ENCODE measurements at regions not wholly inside any gene's neighbourhood (a gene's known extent, or its start where the extent isn't known, plus 50 kb on each side); places are given as distances from the start of the nearest gene placed in this dataset.

DNA sequence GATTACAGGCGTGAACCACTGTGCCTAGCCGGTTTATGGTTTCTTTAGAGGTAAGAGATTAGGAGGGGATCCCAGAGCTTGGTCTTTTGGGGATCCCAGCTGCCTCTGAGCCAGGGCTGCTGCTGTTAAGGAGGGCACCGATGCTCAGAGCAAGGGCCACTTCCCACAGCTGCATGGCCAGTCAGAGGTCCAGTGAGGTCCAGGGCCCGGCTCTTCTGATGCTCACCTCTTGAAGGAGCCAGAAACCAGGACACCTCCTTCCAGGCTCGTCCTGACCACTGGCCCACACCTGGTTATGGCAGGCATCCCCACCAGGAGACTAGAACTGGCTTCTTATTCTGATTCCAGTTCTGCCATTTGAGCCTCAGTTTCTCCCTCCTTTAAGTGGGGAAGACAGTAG, 149.0 kb downstream of the TEX29 start:
- H3K27me3 ChIP-seq (ENCODE audit: control insufficient read depth, insufficient read depth) = no peaks in the 10 kb centered on the region
- H3K4me3 ChIP-seq (ENCODE audit: low read length) = no peak overlapping the region
- no peak for ATAC-seq
- no peak for DNase-seq
- intact Hi-C loops (cut with DNase I) = no loop called here
- H3K4me1 ChIP-seq (ENCODE audit: control insufficient read depth, insufficient read depth, low read length) = no peaks in the 10 kb centered on the region
- no peaks in the 10 kb centered on the region for H3K9me3 ChIP-seq (ENCODE audit: control insufficient read depth, low read length)
- no peak overlapping the region for H3K27ac ChIP-seq (ENCODE audit: low read length)
- WGBS = 84% methylated on average over 5 of the region's 5 CpGs

DNA sequence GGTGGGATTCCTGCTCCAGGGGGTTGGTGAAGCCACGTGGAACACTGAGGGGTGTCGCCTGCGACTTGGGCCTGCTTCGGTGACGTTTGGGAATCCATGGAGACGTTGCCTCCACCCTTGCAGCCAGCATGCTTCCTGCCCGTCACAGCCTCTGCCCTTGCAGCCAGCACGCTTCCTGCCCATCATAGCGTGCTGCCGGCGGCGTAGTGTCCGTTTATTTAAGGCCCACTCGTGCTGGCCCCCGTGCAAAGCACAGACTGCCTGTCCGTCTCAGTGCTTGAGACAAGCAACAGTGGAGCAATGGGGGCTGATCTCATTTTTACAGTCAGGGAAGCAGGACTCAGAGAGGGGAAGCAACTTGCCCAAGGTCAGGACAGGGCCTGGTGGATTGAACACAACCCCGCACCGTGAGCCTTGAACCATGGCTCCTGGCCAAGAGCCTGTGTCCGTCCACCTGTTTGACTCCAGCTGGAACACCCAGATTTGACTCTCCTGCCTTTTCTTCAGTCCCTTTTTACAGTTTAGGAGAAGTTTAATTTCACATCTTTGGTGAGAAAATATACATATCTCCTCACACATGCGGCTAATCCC, 149.6 kb downstream of the TEX29 start:
- 66% methylated on average over 20 of the region's 20 CpGs for WGBS
- Histone ChIP-seq H3K4me3 (ENCODE audit: low read length) (no peak overlapping the region), H3K27me3 (ENCODE audit: control insufficient read depth, insufficient read depth) (no peaks in the 10 kb centered on the region), H3K9me3 (ENCODE audit: control insufficient read depth, low read length) (no peaks in the 10 kb centered on the region), H3K27ac (ENCODE audit: low read length) (no peak overlapping the region), H3K4me1 (ENCODE audit: control insufficient read depth, insufficient read depth, low read length) (no peaks in the 10 kb centered on the region)
- DNase-seq (no peak), ATAC-seq (no peak)
- intact Hi-C loops (cut with DNase I) = loop anchor here in 3 of 4 donors (5.0 to 10.0 kb wide), 3 partner anchors 1135 to 1145 kb away; no protein-coding TSS in a partner anchor

DNA sequence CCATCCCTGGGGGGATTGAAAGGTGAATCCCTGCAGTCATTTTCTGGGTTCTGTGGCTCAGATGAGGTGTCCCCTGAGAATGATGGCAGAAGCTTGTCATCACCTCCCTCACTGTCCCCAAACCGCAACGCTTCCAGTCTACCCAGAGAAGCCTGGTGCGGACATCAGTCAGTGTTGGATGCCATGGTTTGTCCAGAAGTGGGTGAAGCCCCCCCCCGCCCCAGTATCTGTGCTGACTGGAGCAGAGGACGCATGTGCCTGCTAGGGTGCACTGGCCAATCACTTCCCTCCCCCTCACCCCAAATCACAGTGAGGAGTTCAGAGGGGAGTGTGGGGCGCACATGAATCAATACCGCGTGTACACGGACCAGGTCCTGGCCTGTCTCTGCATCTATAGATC, 150.5 kb downstream of the TEX29 start:
- H3K4me3 ChIP-seq (ENCODE audit: low read length) = no peak overlapping the region
- DNase-seq (no peak), ATAC-seq (no peak)
- no peaks in the 10 kb centered on the region for H3K27me3 ChIP-seq (ENCODE audit: control insufficient read depth, insufficient read depth)
- H3K9me3 ChIP-seq (ENCODE audit: control insufficient read depth, low read length) = no peaks in the 10 kb centered on the region
- H3K4me1 ChIP-seq (ENCODE audit: control insufficient read depth, insufficient read depth, low read length) = no peaks in the 10 kb centered on the region
- no peak overlapping the region for H3K27ac ChIP-seq (ENCODE audit: low read length)
- 90% methylated on average over 9 of the region's 9 CpGs for WGBS
- intact Hi-C loops (cut with DNase I) = loop anchor here in 3 of 4 donors (5.0 to 10.0 kb wide), 3 partner anchors 1134 to 1144 kb away; no protein-coding TSS in a partner anchor

DNA sequence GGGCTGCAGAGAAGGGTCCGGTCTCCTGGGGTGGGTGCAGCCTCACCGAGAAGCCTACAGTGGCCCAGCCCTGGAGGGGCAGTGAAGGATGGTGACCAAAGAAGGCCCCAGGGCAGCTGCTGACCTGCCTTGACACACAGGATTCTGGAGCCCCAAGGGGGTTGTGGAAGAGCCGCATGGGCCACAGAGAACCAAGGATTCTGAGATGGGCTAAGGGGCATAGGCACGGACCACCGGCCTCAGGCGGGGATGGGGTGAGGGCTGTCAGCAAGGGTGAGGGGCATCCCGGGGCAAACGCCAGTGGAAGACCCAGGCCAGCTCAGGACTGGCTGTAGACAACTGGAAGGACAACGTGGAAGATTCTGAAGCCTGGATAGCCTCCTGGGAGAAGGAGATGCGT, 151.6 kb downstream of the TEX29 start:
- H3K27me3 ChIP-seq (ENCODE audit: control insufficient read depth, insufficient read depth) = no peaks in the 10 kb centered on the region
- intact Hi-C loops (cut with DNase I) = loop anchor here in 3 of 4 donors (5.0 to 10.0 kb wide), 3 partner anchors 1133 to 1143 kb away; no protein-coding TSS in a partner anchor
- 83% methylated on average over 10 of the region's 10 CpGs for WGBS

DNA sequence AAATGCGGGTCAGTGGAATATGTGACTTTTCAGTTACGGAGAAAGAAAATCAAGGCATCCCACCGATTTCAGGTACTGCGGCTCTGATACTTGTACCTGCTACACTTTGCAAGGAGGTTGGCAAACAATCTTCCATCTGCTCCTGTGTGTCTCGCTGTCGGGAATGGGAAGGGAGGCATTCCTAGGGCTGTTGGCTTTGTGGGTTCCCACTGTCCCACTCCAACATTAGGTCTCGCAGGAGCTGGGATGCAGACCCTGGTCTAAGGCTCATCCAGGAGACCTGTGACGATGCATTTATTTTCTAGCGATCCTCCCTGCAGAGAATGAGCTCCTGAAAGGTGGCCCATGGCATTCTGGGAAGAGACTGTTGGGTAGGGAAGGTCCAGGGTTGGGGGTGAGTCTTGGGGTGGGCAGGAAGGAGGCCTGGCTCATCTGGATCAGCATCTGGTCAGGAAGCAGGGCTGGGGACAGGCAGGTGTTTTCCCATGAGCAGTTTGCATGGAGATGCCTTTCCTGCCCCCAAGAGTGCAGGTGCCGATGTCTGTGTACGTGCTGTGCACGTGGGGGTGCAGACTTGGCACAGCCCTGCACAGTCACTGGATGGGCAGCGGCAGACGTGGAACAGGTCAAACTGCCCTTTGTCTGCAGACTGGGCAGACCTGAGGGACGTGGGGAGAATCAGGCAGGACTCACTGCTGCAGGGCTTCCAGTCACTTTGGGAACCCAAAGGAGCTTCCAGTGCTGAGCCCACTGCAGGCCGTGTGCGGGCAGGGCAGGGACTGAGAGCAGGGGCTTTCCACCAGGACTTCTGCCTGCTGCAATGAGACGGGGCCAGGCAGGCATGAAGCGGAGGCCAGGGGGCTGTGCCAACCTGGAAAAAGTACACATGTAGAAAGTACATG, 152.4 kb downstream of the TEX29 start:
- Histone ChIP-seq H3K4me3 (ENCODE audit: low read length) (no peak overlapping the region), H3K27me3 (ENCODE audit: control insufficient read depth, insufficient read depth) (no peaks in the 10 kb centered on the region), H3K27ac (ENCODE audit: low read length) (no peak overlapping the region), H3K9me3 (ENCODE audit: control insufficient read depth, low read length) (no peaks in the 10 kb centered on the region), H3K4me1 (ENCODE audit: control insufficient read depth, insufficient read depth, low read length) (no peaks in the 10 kb centered on the region)
- ATAC-seq (no peak), DNase-seq (no peak)
- intact Hi-C loops (cut with DNase I) = loop anchor here in 3 of 4 donors (5.0 to 10.0 kb wide), 3 partner anchors 1132 to 1142 kb away; no protein-coding TSS in a partner anchor
- WGBS = 70% methylated on average over 19 of the region's 19 CpGs

More for the DNA sequence above, 151.6 kb downstream of the TEX29 start:
- Histone ChIP-seq H3K4me1 (ENCODE audit: control insufficient read depth, insufficient read depth, low read length) (no peaks in the 10 kb centered on the region), H3K27ac (ENCODE audit: low read length) (no peak overlapping the region), H3K4me3 (ENCODE audit: low read length) (no peak overlapping the region), H3K9me3 (ENCODE audit: control insufficient read depth, low read length) (no peaks in the 10 kb centered on the region)
- peak in 1 of 2 donors; percentile 27 for ATAC-seq
- DNase-seq = no peak

DNA sequence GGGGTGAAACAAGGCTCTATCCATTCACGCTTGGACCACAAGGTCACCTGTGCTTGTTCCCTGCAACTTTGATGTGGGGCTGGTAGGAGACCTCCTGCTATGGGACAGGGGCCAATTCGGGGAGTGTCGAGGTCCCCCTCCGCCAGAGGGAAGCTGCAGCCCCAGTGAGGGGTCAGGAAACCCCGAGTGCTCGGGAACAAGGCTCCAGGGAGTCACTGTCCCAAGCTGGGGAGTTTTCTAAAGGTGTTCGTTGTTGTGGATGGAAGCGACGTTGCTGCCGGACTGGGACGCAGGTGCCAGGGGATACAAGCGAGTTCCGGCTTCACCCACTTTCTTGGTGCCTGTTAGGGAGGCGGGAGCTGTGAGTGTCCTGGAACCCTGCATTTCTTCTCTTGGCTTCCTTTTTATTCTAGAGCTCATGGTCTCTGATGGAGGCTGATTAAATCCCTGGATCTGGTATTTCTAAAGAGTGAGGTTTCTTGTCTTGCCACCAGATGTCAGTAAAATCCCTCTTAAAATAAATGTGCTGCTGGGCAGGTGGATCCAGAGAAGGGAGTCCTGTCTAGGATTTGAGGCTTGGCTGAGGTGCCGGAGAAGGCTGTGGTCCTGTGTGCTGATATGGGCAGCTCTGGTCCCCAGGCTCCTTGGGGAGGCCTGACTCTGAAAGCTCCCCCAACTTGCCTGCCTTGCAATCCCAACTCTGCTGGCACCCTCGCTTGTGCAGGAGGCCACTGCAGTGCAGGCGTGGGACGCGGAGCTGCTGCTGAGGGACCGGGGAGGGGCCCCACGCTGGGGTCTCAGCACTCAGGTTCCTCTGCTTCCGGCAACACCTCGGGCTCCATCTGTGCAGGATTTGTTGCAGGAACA, 153.9 kb downstream of the TEX29 start:
- H3K9me3 ChIP-seq (ENCODE audit: control insufficient read depth, low read length) = no peaks in the 10 kb centered on the region
- no peak overlapping the region for H3K4me3 ChIP-seq (ENCODE audit: low read length)
- no peak overlapping the region for H3K27ac ChIP-seq (ENCODE audit: low read length)
- H3K27me3 ChIP-seq (ENCODE audit: control insufficient read depth, insufficient read depth) = no peaks in the 10 kb centered on the region
- intact Hi-C loops (cut with DNase I) = loop anchor here (1.0 to 10.0 kb wide), 6 partner anchors 968 to 1140 kb away; no protein-coding TSS in a partner anchor
- no peaks in the 10 kb centered on the region for H3K4me1 ChIP-seq (ENCODE audit: control insufficient read depth, insufficient read depth, low read length)
- ATAC-seq (peak; percentile 25 to 35), DNase-seq (peak in 1 of 3 donors; percentile 39)
- 63% methylated on average over 23 of the region's 23 CpGs for WGBS

DNA sequence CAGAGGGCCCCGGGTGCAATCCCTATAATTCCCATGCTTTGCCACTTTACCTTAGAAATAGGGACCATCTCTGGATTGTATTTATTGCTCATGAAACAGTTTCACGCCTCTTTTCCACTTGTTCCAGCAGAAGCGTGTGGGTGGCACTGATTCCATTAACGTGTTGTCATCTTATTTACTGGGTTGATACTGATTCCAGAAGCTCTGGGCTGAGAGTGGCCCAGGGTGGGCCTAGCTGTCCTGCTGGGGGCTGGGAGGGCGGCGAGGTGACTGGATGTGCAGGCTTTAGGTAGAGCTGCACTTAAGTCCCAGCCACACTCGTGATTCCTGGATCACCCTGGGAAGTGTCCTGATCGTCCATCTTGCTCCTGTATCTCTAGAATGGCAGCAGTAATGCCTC, 155.0 kb downstream of the TEX29 start:
- DNase-seq = no peak
- Histone ChIP-seq H3K4me1 (ENCODE audit: control insufficient read depth, insufficient read depth, low read length) (no peaks in the 10 kb centered on the region), H3K27ac (ENCODE audit: low read length) (no peak overlapping the region), H3K4me3 (ENCODE audit: low read length) (no peak overlapping the region), H3K9me3 (ENCODE audit: control insufficient read depth, low read length) (no peaks in the 10 kb centered on the region), H3K27me3 (ENCODE audit: control insufficient read depth, insufficient read depth) (no peaks in the 10 kb centered on the region)
- no peak for ATAC-seq
- WGBS = 73% methylated on average over 8 of the region's 8 CpGs
- intact Hi-C loops (cut with DNase I) = loop anchor here (2.0 to 10.0 kb wide), 4 partner anchors 967 to 1139 kb away; no protein-coding TSS in a partner anchor

DNA sequence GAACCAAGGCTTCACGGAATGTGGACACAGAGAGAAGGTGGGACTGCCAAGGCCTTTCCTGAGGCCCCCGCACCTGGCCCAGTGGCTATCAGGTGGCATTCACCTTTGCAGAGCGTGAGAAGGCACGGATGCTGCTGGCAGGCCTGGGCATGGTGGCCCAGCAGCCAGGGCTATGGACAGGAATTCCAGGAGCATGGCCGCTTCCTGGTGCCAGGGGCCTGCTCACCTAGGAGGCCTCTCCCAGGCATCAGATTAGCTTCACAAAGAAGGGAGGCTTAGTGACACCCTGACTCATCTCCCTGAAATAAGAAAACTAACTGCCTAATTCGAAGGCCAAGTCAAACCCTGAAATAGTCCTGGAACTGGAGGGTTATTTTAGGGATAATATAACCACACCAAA, 155.8 kb downstream of the TEX29 start:
- Histone ChIP-seq H3K27me3 (ENCODE audit: control insufficient read depth, insufficient read depth) (no peaks in the 10 kb centered on the region), H3K4me1 (ENCODE audit: control insufficient read depth, insufficient read depth, low read length) (no peaks in the 10 kb centered on the region), H3K27ac (ENCODE audit: low read length) (no peak overlapping the region), H3K9me3 (ENCODE audit: control insufficient read depth, low read length) (no peaks in the 10 kb centered on the region), H3K4me3 (ENCODE audit: low read length) (no peak overlapping the region)
- 81% methylated on average over 6 of the region's 6 CpGs for WGBS
- ATAC-seq (no peak), DNase-seq (no peak)
- intact Hi-C loops (cut with DNase I) = loop anchor here in 3 of 4 donors (2.0 to 10.0 kb wide), 4 partner anchors 966 to 1139 kb away; no protein-coding TSS in a partner anchor

DNA sequence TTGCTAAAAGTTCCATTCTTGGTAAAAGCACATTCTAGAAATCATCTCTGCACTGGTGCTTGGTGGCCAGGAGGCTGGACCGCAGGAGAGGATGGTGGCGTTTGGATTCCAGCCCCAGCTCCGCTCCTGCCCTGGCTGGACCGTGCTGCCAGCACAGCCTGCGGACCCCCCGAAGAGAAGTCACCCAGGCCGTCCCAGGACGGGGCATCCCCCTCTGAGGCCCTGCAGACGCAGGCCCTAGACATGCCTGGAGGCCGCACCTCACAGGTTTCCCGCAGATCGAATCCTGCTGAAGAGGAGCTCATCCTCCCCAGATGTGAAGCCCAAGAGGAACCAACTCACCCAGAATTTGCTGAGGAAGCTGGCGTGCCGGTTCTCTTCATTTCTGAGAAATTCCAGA, 159.0 kb downstream of the TEX29 start:
- 79% methylated on average over 14 of the region's 14 CpGs for WGBS
- no peaks in the 10 kb centered on the region for H3K27me3 ChIP-seq (ENCODE audit: control insufficient read depth, insufficient read depth)
- H3K27ac ChIP-seq (ENCODE audit: low read length) = no peak overlapping the region
- peak in 1 of 2 donors; percentile 28 for ATAC-seq
- intact Hi-C loops (cut with DNase I) = loop anchor here in 3 of 4 donors (5.0 to 10.0 kb wide), 3 partner anchors 963 to 1135 kb away; no protein-coding TSS in a partner anchor
- no peaks in the 10 kb centered on the region for H3K9me3 ChIP-seq (ENCODE audit: control insufficient read depth, low read length)
- no peak for DNase-seq
- H3K4me1 ChIP-seq (ENCODE audit: control insufficient read depth, insufficient read depth, low read length) = no peaks in the 10 kb centered on the region
- H3K4me3 ChIP-seq (ENCODE audit: low read length) = no peak overlapping the region

DNA sequence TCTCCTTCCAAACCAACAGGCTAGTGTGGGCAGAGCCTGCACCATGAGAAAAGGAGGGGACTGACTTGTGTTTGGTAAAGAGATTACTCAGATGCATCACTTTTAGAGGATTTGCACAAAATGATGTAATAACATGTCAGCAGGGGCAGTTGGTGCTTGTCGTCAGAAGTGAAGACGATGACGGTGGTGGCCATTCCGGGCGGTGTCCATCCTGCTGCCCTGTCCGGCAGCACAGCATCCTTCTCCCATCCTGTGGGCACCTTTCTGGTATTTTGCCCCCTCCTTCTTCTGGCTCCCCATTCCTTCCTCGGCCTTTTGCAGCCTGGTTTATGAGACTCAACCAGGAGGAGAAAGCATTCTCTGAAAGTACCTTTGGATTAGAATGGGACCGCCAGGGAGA, 160.1 kb downstream of the TEX29 start:
- Histone ChIP-seq H3K4me1 (ENCODE audit: control insufficient read depth, insufficient read depth, low read length) (no peaks in the 10 kb centered on the region), H3K27ac (ENCODE audit: low read length) (no peak overlapping the region), H3K27me3 (ENCODE audit: control insufficient read depth, insufficient read depth) (no peaks in the 10 kb centered on the region), H3K9me3 (ENCODE audit: control insufficient read depth, low read length) (no peaks in the 10 kb centered on the region), H3K4me3 (ENCODE audit: low read length) (no peak overlapping the region)
- whole genome bisulfite sequencing = 79% methylated on average over 8 of the region's 8 CpGs
- intact Hi-C loops (cut with DNase I) = no loop called here
- ATAC-seq = no peak
- DNase-seq = no peak

Data from right cardiac atrium (tissue), 5 donors.